ENCODE measurements at regions not wholly inside any gene's neighbourhood (a gene's known extent, or its start where the extent isn't known, plus 50 kb on each side); places are given as distances from the start of the nearest gene placed in this dataset.

- no peak for TF ChIP-seq CTCF (IDR thresholded peaks at IDR 0.05; ENCODE audit: low read depth, low read length, poor library complexity, severe bottlenecking)
- TF ChIP-seq EZH2phosphoT487 (IDR thresholded peaks at IDR 0.05; ENCODE audit: borderline replicate concordance, low read length), result no peak
These were observed 70.2 kb upstream of the FERD3L start for GRCh38 chr7:19215412-19215811.

Data from DOHH2 (cell line).